Suprapubic skin (tissue), 4 donors: ENCODE measurements at regions not wholly inside any gene's neighbourhood (a gene's known extent, or its start where the extent isn't known, plus 50 kb on each side); places are given as distances from the start of the nearest gene placed in this dataset.

ENCODE experiments used
- CTCF ChIP-seq, 2 donors: fragments of 200-600 bp in 1 of 2; fragments of 450-650 bp in 1 of 2; sonication (generic) in 1 of 2; IDR thresholded peaks; one replicate each; pipeline ENCODE4 v1.5.1; 2016 to 2019; ENCODE audit warnings: antibody characterized with exemption in 2 of 2, mild to moderate bottlenecking in 1 of 2, moderate library complexity in 1 of 2
- EP300 ChIP-seq: sonication (generic); formaldehyde crosslinking; IDR thresholded peaks from one replicate; pipeline ENCODE4 v1.6.1; 2017; ENCODE audit warnings: antibody characterized with exemption
- POLR2A ChIP-seq, 2 donors: fragments of 450-650 bp; IDR thresholded peaks; one replicate each; pipeline ENCODE4 v1.6.1; 2017; ENCODE audit warnings: antibody characterized with exemption in 2 of 2, mild to moderate bottlenecking in 2 of 2, moderate library complexity in 2 of 2
- POLR2AphosphoS5 ChIP-seq, 3 donors: sonication (generic); formaldehyde crosslinking; IDR thresholded peaks; one replicate each; pipeline ENCODE4 v1.6.1; 2017; ENCODE audit warnings: antibody characterized with exemption in 3 of 3

GRCh38 chrX:7198499-7198898, 50.5 kb upstream of the PUDP start:
- TF ChIP-seq EP300 (no peak), CTCF (IDR thresholded peaks at IDR 0.05) (no peak), POLR2AphosphoS5 (IDR thresholded peaks at IDR 0.05) (no peak), POLR2A (IDR thresholded peaks at IDR 0.05) (no peak)
